Left lung (tissue), 4 donors: ENCODE measurements at regions not wholly inside any gene's neighbourhood (a gene's known extent, or its start where the extent isn't known, plus 50 kb on each side); places are given as distances from the start of the nearest gene placed in this dataset.

Experiments used
- ATAC-seq: fragments of 200-7000 bp; cut with Tn5 transposase; one replicate; pipeline ENCODE4 v1.9.1; 2020; ENCODE audit warnings: moderate library complexity
- DNase-seq, 4 donors: peaks; one replicate each; pipeline ENCODE4 v3.0.0-alpha.2; 2013 to 2020
- H3K27ac ChIP-seq, 2 donors: fragments of 200-600 bp; sonication (generic) in 1 of 2; one replicate each; pipeline versions ENCODE4 v1.5.0 to v1.8.0; 2020 to 2021
- H3K27me3 ChIP-seq, 2 donors: fragments of 200-600 bp; sonication (generic) in 1 of 2; one replicate each; pipeline versions ENCODE4 v1.5.0 to v1.8.0; 2020 to 2021
- H3K36me3 ChIP-seq, 2 donors: fragments of 200-600 bp; sonication (generic) in 1 of 2; one replicate each; pipeline versions ENCODE4 v1.5.0 to v1.8.0; 2020 to 2021
- H3K4me1 ChIP-seq, 2 donors: fragments of 200-600 bp; one replicate each; pipeline ENCODE4 v1.8.0; 2021
- H3K4me3 ChIP-seq, 2 donors: fragments of 200-600 bp; sonication (generic) in 1 of 2; one replicate each; pipeline versions ENCODE4 v1.5.0 to v1.8.0; 2020 to 2021; ENCODE audit warnings: mild to moderate bottlenecking in 1 of 2
- H3K9me3 ChIP-seq, 2 donors: fragments of 200-600 bp; sonication (generic) in 1 of 2; one replicate each; pipeline versions ENCODE4 v1.5.0 to v1.8.0; 2020 to 2021
- CTCF ChIP-seq, 2 donors: fragments of 200-600 bp; sonication (generic) in 1 of 2; IDR thresholded peaks; one replicate each; pipeline versions ENCODE4 v1.5.0 to v1.8.0; 2021; ENCODE audit warnings: antibody characterized with exemption in 2 of 2
- intact Hi-C, 2 donors: fragments of 100-400 bp; cut with DNase I; formaldehyde crosslinking; loops; one replicate each; pipeline versions ENCODE4 v1.11.2 to v1.14.2; 2022
- donor health status: DM: no; HTN: yes; CAD: no.
- donor health status: DM: no; HTN: no; CAD: no.

DNA sequence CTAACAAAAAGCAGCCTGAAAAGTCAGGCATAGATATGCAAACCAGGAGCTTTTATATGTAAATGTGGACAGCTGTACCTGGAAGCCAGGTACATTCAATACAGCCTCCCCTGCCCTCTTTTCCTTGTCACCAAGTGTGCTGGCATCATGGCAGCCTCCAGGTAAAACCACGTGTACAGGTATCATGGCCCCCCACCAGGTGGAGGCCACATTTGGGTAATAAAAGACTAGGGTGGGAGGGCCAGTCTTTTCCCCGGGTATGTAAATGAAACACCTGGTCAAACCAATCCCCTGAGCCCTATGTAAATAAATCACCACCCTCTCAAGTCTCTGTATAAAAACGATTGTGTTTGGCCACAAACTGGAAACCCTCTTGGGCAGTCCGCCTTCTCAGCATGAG, 226.4 kb upstream of the GOT2 start:
- no peak for ATAC-seq
- H3K27me3 ChIP-seq = no peaks in the 10 kb centered on the region

DNA sequence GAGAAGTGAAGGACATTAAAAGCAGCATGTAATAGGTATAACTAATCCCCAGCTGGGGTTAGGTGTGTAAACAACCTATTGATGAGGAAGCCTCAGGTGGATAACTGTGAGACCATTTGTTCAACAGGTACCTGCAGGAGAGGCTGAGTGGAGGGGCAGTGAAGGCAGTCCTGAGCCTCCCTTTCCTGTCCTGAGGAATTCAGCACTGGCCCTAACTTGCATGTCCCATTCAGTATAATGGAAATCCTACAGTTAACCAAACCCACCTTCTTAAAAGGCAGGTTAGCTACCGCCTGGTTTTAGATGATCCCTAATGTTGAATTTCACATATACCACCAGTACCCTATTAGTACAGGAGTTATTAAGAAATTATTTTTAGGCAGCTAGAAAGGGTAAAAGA, 225.9 kb upstream of the GOT2 start:
- no peaks in the 10 kb centered on the region for H3K4me1 ChIP-seq
- H3K27ac ChIP-seq = no peak overlapping the region
- DNase-seq (no peak), ATAC-seq (no peak)
- no peaks in the 10 kb centered on the region for H3K36me3 ChIP-seq
- intact Hi-C loops = no loop called here
- H3K9me3 ChIP-seq = peaks cover 0 to 6% of the 10 kb centered on the region in 2 donors
- no peak overlapping the region for H3K4me3 ChIP-seq
- TF ChIP-seq CTCF (IDR thresholded peaks at IDR 0.05) = no peak
- no peaks in the 10 kb centered on the region for H3K27me3 ChIP-seq

More for the DNA sequence above, 226.4 kb upstream of the GOT2 start:
- Histone ChIP-seq H3K27ac (no peak overlapping the region), H3K4me1 (no peaks in the 10 kb centered on the region), H3K4me3 (no peak overlapping the region), H3K36me3 (no peaks in the 10 kb centered on the region), H3K9me3 (peaks cover 0 to 6% of the 10 kb centered on the region in 2 donors)
- intact Hi-C loops = no loop called here
- DNase-seq = no peak
- no peak for TF ChIP-seq CTCF (IDR thresholded peaks at IDR 0.05)

- ATAC-seq (no peak), DNase-seq (no peak)
- no peaks in the 10 kb centered on the region for H3K4me1 ChIP-seq
- H3K27me3 ChIP-seq = no peaks in the 10 kb centered on the region
- no peak overlapping the region for H3K27ac ChIP-seq
- no peak for TF ChIP-seq CTCF (IDR thresholded peaks at IDR 0.05)
- peaks cover 0 to 2% of the 10 kb centered on the region in 2 donors for H3K9me3 ChIP-seq
- intact Hi-C loops = no loop called here
- no peak overlapping the region for H3K4me3 ChIP-seq
- H3K36me3 ChIP-seq = no peaks in the 10 kb centered on the region
Measured at GRCh38 chr16:58958749-58959148, 224.6 kb upstream of the GOT2 start.

DNA sequence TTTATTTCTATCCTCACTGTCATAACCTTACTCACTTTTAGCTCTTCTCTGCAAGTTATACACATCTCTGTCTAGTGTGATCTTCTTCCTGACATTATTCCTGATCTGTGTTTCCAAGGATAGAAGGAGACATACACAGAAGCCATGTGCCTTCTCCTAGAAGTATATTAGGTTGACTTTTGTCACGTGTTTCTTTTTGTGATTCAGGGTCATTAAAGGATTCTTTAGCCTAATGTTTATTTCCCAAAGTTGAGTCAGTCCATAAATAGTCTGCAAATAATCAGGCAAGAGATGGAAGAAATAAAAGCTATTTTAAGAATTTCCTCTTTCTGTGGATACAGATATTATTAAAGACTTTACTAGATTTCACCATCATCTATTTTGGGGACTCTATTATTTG, 214.1 kb upstream of the GOT2 start:
- intact Hi-C loops = no loop called here
- H3K27me3 ChIP-seq = no peaks in the 10 kb centered on the region

DNA sequence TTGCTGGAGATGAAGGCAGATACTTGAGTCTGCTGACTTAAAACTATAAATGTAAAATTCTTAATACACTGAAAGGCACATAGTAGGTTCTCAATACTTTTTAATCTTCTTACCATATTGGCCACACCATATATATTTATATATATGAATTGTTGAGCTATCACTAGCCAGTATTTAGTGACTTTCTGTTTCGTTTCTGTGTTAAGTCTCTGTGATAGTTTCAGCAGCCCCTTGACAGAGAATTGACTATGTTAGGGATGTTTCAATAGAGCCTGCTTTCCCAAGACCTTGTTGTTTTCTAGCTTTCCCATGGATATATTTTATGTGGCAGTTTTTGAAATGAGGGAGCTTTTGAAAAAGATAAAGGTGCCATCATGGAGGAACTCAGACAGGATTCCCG, 206.5 kb upstream of the GOT2 start:
- no peak for ATAC-seq
- no peak overlapping the region for H3K4me3 ChIP-seq
- no peaks in the 10 kb centered on the region for H3K9me3 ChIP-seq
- no peak for DNase-seq
- no peaks in the 10 kb centered on the region for H3K4me1 ChIP-seq
- H3K27ac ChIP-seq = no peak overlapping the region
- no peaks in the 10 kb centered on the region for H3K36me3 ChIP-seq
- no peak for TF ChIP-seq CTCF (IDR thresholded peaks at IDR 0.05)
- H3K27me3 ChIP-seq = no peaks in the 10 kb centered on the region
- intact Hi-C loops = no loop called here

More for the DNA sequence above, 214.1 kb upstream of the GOT2 start:
- no peaks in the 10 kb centered on the region for H3K36me3 ChIP-seq
- no peak overlapping the region for H3K4me3 ChIP-seq
- no peak overlapping the region for H3K27ac ChIP-seq
- peaks cover 0 to 9% of the 10 kb centered on the region in 2 donors for H3K9me3 ChIP-seq
- no peak for TF ChIP-seq CTCF (IDR thresholded peaks at IDR 0.05)
- DNase-seq (no peak), ATAC-seq (no peak)
- H3K4me1 ChIP-seq = no peaks in the 10 kb centered on the region
